PC-9 (cell line): ENCODE measurements at regions not wholly inside any gene's neighbourhood (a gene's known extent, or its start where the extent isn't known, plus 50 kb on each side); places are given as distances from the start of the nearest gene placed in this dataset.

Source experiments
- BruUV-seq: library from RNA; stranded (reverse); fragments of 400-500 nt; replicated peaks from 2 replicates; lab custom pipeline; 2021; lab: Mats Ljungman, UMichigan
- CTCF ChIA-PET: fragments of 300-600 bp; sonication (Branson Sonifier 250); formaldehyde crosslinking; loops from one replicate; lab custom pipeline; 2022; ENCODE audit warnings: antibody characterized with exemption; lab: Charles Lee
- POLR2A ChIA-PET: fragments of 300-600 bp; sonication (Branson Sonifier 250); formaldehyde crosslinking; loops from one replicate; lab custom pipeline; 2022; ENCODE audit warnings: antibody characterized with exemption; ENCODE audit not compliant: unreplicated experiment; lab: Charles Lee
- DNase-seq, 2 experiments: peaks; one replicate each; pipeline versions ENCODE4 v3.0.0 to v3.0.0-alpha.2; 2015 to 2022; ENCODE audit warnings: mixed read lengths in 1 of 2
- H2AFZ ChIP-seq: fragments of 200-600 bp; sonication (generic); 2 replicates; pipeline ENCODE4 v1.8.1; 2017; ENCODE audit warnings: antibody characterized with exemption
- H3F3A ChIP-seq: fragments of 200-600 bp; sonication (generic); 2 replicates; pipeline ENCODE4 v1.8.1; 2017; ENCODE audit warnings: antibody characterized with exemption, mild to moderate bottlenecking, low read depth; ENCODE audit not compliant: insufficient read depth
- H3K27ac ChIP-seq: fragments of 200-600 bp; sonication (generic); 2 replicates; pipeline ENCODE4 v1.6.1; 2016; ENCODE audit warnings: mixed run types
- H3K27me3 ChIP-seq: fragments of 200-600 bp; sonication (generic); 2 replicates; pipeline ENCODE4 v1.6.1; 2016; ENCODE audit warnings: low read depth, mixed run types; ENCODE audit not compliant: insufficient read depth
- H3K36me3 ChIP-seq: fragments of 200-600 bp; sonication (generic); 2 replicates; pipeline ENCODE4 v1.6.1; 2016; ENCODE audit warnings: low read depth, mixed run types
- H3K4me1 ChIP-seq: fragments of 200-600 bp; sonication (generic); replicated peaks from 2 replicates; pipeline ENCODE4 v1.6.1; 2016; ENCODE audit warnings: mixed run types; ENCODE audit not compliant: insufficient read depth
- H3K4me2 ChIP-seq: fragments of 200-600 bp; sonication (generic); 2 replicates; pipeline ENCODE4 v1.6.1; 2017; ENCODE audit warnings: mixed run types
- H3K4me3 ChIP-seq: fragments of 200-600 bp; sonication (generic); 2 replicates; pipeline ENCODE4 v1.6.1; 2016; ENCODE audit warnings: mixed run types
- H3K79me2 ChIP-seq: fragments of 200-600 bp; sonication (generic); 2 replicates; pipeline ENCODE4 v1.6.1; 2017; ENCODE audit warnings: low read depth, mixed run types
- H3K9me2 ChIP-seq: fragments of 200-600 bp; sonication (generic); 2 replicates; pipeline ENCODE4 v1.8.1; 2017; ENCODE audit warnings: mild to moderate bottlenecking; ENCODE audit not compliant: insufficient read depth
- H3K9me3 ChIP-seq: fragments of 200-600 bp; sonication (generic); 2 replicates; pipeline ENCODE4 v1.8.1; 2016; ENCODE audit warnings: low read depth; ENCODE audit not compliant: insufficient read depth
- H4K20me1 ChIP-seq: fragments of 200-600 bp; sonication (generic); 2 replicates; pipeline ENCODE4 v1.8.1; 2017; ENCODE audit not compliant: insufficient read depth
- CTCF ChIP-seq: fragments of 200-600 bp; sonication (generic); conservative IDR thresholded peaks from 2 replicates; pipeline ENCODE4 v1.6.1; 2017; ENCODE audit warnings: mixed run types, antibody characterized with exemption, mild to moderate bottlenecking, moderate library complexity
- EZH2 ChIP-seq: fragments of 200-600 bp; sonication (generic); IDR thresholded peaks from 2 replicates; pipeline ENCODE4 v1.8.0; 2017; ENCODE audit warnings: antibody characterized with exemption, low read depth
- intact Hi-C: fragments of 100-400 bp; cut with micrococcal nuclease; formaldehyde crosslinking; loops from one replicate; pipeline ENCODE4 v1.10.0; 2022; ENCODE audit not compliant: unreplicated experiment

GRCh38 chr10:29112827-29113615 is 175.8 kb upstream of the LYZL1 start:
- no peak overlapping the region for H2AFZ ChIP-seq
- no peaks in the 10 kb centered on the region for H3K79me2 ChIP-seq
- CTCF ChIA-PET, result interaction anchor here (0.6 kb wide), 1 partner anchor 174 kb away, joined by 3 read pairs; no protein-coding TSS in a partner anchor
- no TSS peak for BruUV-seq
- intact Hi-C loops, result no loop called here
- no peaks in the 10 kb centered on the region for H3K4me1 ChIP-seq
- no peaks in the 10 kb centered on the region for H3K9me3 ChIP-seq
- POLR2A ChIA-PET, result no interaction called here
- no peaks in the 10 kb centered on the region for H3K36me3 ChIP-seq
- H3F3A ChIP-seq, result no peaks in the 10 kb centered on the region
- TF ChIP-seq EZH2, result no peak
- no peaks in the 10 kb centered on the region for H4K20me1 ChIP-seq
- H3K27me3 ChIP-seq, result no peaks in the 10 kb centered on the region; the same call in 1 of the 2 replicates
- no peak overlapping the region for H3K27ac ChIP-seq
- peak in 1 of 2 experiments; percentile 33 for DNase-seq
- H3K9me2 ChIP-seq, result no peaks in the 10 kb centered on the region
- no peak overlapping the region for H3K4me2 ChIP-seq
- no peak overlapping the region for H3K4me3 ChIP-seq

- no peaks in the 10 kb centered on the region for H3K9me2 ChIP-seq
- H3K4me3 ChIP-seq, result no peak overlapping the region
- ChIA-PET POLR2A (no interaction called here), CTCF (interaction anchor here (0.6 kb wide), 1 partner anchor 174 kb away, joined by 3 read pairs; no protein-coding TSS in a partner anchor)
- H4K20me1 ChIP-seq, result no peaks in the 10 kb centered on the region
- H3K4me1 ChIP-seq, result no peaks in the 10 kb centered on the region
- no peaks in the 10 kb centered on the region; the same call in 1 of the 2 replicates for H3K27me3 ChIP-seq
- H2AFZ ChIP-seq, result no peak overlapping the region
- no peak for TF ChIP-seq CTCF
- TF ChIP-seq EZH2, result no peak
- H3K36me3 ChIP-seq, result no peaks in the 10 kb centered on the region
- H3K79me2 ChIP-seq, result no peaks in the 10 kb centered on the region
- H3K27ac ChIP-seq, result no peak overlapping the region
- H3F3A ChIP-seq, result no peaks in the 10 kb centered on the region
- BruUV-seq, result no TSS peak
- no peak overlapping the region for H3K4me2 ChIP-seq
- DNase-seq, result no peak
- no peaks in the 10 kb centered on the region for H3K9me3 ChIP-seq
- intact Hi-C loops, result no loop called here
Observed at GRCh38 chr10:29113616-29113945, 175.3 kb upstream of the LYZL1 start.

GRCh38 chr10:29114141-29114540 is 174.7 kb upstream of the LYZL1 start:
- no TSS peak for BruUV-seq
- H3K4me3 ChIP-seq, result no peak overlapping the region
- no peak overlapping the region for H3K27ac ChIP-seq
- ChIA-PET POLR2A (no interaction called here), CTCF (no interaction called here)
- no peak for DNase-seq
- H3K4me2 ChIP-seq, result no peak overlapping the region
- no peaks in the 10 kb centered on the region for H3K79me2 ChIP-seq
- intact Hi-C loops, result no loop called here
- H3F3A ChIP-seq, result no peaks in the 10 kb centered on the region
- no peaks in the 10 kb centered on the region for H3K9me2 ChIP-seq
- H3K27me3 ChIP-seq, result no peaks in the 10 kb centered on the region; the same call in 1 of the 2 replicates
- H3K9me3 ChIP-seq, result no peaks in the 10 kb centered on the region
- H3K4me1 ChIP-seq, result no peaks in the 10 kb centered on the region
- H2AFZ ChIP-seq, result no peak overlapping the region
- H4K20me1 ChIP-seq, result no peaks in the 10 kb centered on the region
- no peaks in the 10 kb centered on the region for H3K36me3 ChIP-seq
- no peak for TF ChIP-seq EZH2
- no peak for TF ChIP-seq CTCF
